ENCODE measurements at regions not wholly inside any gene's neighbourhood (a gene's known extent, or its start where the extent isn't known, plus 50 kb on each side); places are given as distances from the start of the nearest gene placed in this dataset.

- TF ChIP-seq POLR2A (IDR thresholded peaks at IDR 0.05) = no peak
- TF ChIP-seq CTCF (IDR thresholded peaks at IDR 0.05) = no peak
These were observed 380.0 kb upstream of the CAMK1G start for GRCh38 chr1:209203533-209203895.
